ENCODE measurements at regions not wholly inside any gene's neighbourhood (a gene's known extent, or its start where the extent isn't known, plus 50 kb on each side); places are given as distances from the start of the nearest gene placed in this dataset.

DNA sequence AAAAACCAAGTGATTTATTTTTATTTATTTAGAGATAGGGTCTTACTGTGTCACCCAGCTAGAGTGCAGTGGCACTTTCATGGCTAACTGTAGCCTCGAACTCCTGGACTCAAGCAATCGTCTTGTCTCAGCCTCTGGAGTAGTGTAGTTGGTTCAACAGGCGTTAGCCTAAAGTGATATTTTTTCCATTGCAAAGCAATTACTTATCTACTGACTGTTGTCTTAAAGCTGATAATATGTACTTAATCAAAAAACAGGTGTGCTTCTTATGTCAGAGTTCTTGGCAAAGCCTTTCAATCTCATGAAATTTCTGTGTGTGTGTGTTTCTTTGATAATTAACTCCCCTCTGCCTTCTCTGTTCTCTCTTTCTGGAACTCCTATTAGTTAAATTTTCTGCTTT is 62.4 kb upstream of the DUSP10 start:
- H3K9ac ChIP-seq (ENCODE audit: extremely low read depth, insufficient read length, low read length) = no peak overlapping the region
- no peak for DNase-seq
- Mint-ChIP-seq H3K36me3 (ENCODE audit: insufficient read depth in 1 of 3, low read depth in 3 of 3) (no peaks in the 10 kb centered on the region), H3K4me1 (peaks cover 8 to 13% of the 10 kb centered on the region in 2 experiments), H3K9me3 (peaks cover 0 to 3% of the 10 kb centered on the region in 2 experiments; a peak in 1 of 5 replicates), H3K27ac (no peak overlapping the region), H3K27me3 (ENCODE audit: low read depth) (no peaks in the 10 kb centered on the region), H3K4me3 (no peak overlapping the region)
- no peak overlapping the region for H2BK12ac ChIP-seq (ENCODE audit: insufficient read length, low read depth, low read length)
- no peaks in the 10 kb centered on the region for H3K79me2 ChIP-seq (ENCODE audit: insufficient read depth, low read length)
- H3K4me2 ChIP-seq (ENCODE audit: insufficient read depth, insufficient read length, low read length) = no peak overlapping the region
- no peak overlapping the region for H2BK120ac ChIP-seq (ENCODE audit: low read depth, low read length, poor library complexity, severe bottlenecking)
- no peak overlapping the region for H4K8ac ChIP-seq (replicated peaks; ENCODE audit: insufficient read length, low read depth, low read length)
- no peaks in the 10 kb centered on the region for H3K4me1 ChIP-seq (ENCODE audit: insufficient read depth, low read length)
- WGBS (ENCODE audit: extremely low coverage, insufficient read length, low lambda C conversion rate) = no CpG with 5 or more reads among the region's 3 CpGs
- H3K14ac ChIP-seq (ENCODE audit: insufficient read depth, low read length) = no peak overlapping the region
- no peak overlapping the region for H3K18ac ChIP-seq (ENCODE audit: insufficient read length, low read depth, low read length)
- H3K4ac ChIP-seq (ENCODE audit: low read depth, low read length) = no peak overlapping the region
- H3K27me3 ChIP-seq (ENCODE audit: insufficient read depth, low read length) = no peaks in the 10 kb centered on the region
- TF ChIP-seq, protein P1, sequence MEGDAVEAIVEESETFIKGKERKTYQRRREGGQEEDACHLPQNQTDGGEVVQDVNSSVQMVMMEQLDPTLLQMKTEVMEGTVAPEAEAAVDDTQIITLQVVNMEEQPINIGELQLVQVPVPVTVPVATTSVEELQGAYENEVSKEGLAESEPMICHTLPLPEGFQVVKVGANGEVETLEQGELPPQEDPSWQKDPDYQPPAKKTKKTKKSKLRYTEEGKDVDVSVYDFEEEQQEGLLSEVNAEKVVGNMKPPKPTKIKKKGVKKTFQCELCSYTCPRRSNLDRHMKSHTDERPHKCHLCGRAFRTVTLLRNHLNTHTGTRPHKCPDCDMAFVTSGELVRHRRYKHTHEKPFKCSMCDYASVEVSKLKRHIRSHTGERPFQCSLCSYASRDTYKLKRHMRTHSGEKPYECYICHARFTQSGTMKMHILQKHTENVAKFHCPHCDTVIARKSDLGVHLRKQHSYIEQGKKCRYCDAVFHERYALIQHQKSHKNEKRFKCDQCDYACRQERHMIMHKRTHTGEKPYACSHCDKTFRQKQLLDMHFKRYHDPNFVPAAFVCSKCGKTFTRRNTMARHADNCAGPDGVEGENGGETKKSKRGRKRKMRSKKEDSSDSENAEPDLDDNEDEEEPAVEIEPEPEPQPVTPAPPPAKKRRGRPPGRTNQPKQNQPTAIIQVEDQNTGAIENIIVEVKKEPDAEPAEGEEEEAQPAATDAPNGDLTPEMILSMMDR (conservative IDR thresholded peaks at IDR 0.05) = no peak
- H4K5ac ChIP-seq (ENCODE audit: insufficient read length, low read depth, low read length) = no peak overlapping the region
- no peak overlapping the region for H2BK20ac ChIP-seq (ENCODE audit: low read depth, low read length, poor library complexity, severe bottlenecking)
- no peaks in the 10 kb centered on the region for H4K20me1 ChIP-seq (ENCODE audit: control insufficient read depth, insufficient read depth, insufficient read length)
- H3K23me2 ChIP-seq (ENCODE audit: insufficient read length, low read depth, low read length, poor library complexity, severe bottlenecking) = no peaks in the 10 kb centered on the region
- no peak overlapping the region for H3K23ac ChIP-seq (ENCODE audit: insufficient read length, low read depth, low read length)
- no peak overlapping the region for H2BK5ac ChIP-seq (ENCODE audit: insufficient read length, low read length)
- H4K91ac ChIP-seq (ENCODE audit: insufficient read length, low read depth, low read length) = no peak overlapping the region
- H2AK5ac ChIP-seq (ENCODE audit: insufficient read length, low read length) = no peak overlapping the region
- H3K79me1 ChIP-seq (ENCODE audit: insufficient read depth, low read depth, low read length, poor library complexity, severe bottlenecking) = no peaks in the 10 kb centered on the region
- no peaks in the 10 kb centered on the region for H3K9me3 ChIP-seq (ENCODE audit: control insufficient read depth, low read depth, low read length)
- no peak overlapping the region for H2AFZ ChIP-seq (ENCODE audit: low read length)
- H3T11ph ChIP-seq (ENCODE audit: low read length) = no peak overlapping the region
- H2BK15ac ChIP-seq (ENCODE audit: low read depth, low read length) = no peak overlapping the region
- no peak overlapping the region for H3K56ac ChIP-seq (ENCODE audit: insufficient read length, low read depth, low read length)
- no peak overlapping the region for H3K27ac ChIP-seq (ENCODE audit: insufficient read length, low read depth, low read length)
